Gastrocnemius medialis (tissue), 4 donors: ENCODE measurements at regions not wholly inside any gene's neighbourhood (a gene's known extent, or its start where the extent isn't known, plus 50 kb on each side); places are given as distances from the start of the nearest gene placed in this dataset.

Experiments
- ATAC-seq, 2 donors: fragments of 150-250 bp; one replicate each; pipeline ENCODE4 v1.9.1; 2016
- DNase-seq, 2 donors: peaks; one replicate each; pipeline ENCODE4 v3.0.0-alpha.2; 2019
- H3K27ac ChIP-seq, 4 donors: fragments of 200-600 bp; sonication (generic); 1 replicate in 1 of 4; 2 replicates in 3 of 4; pipeline ENCODE4 v1.5.1; 2016 to 2018; ENCODE audit warnings: mild to moderate bottlenecking in 2 of 4, moderate library complexity in 1 of 4
- H3K27me3 ChIP-seq, 3 donors: fragments of 200-600 bp; sonication (generic) in 2 of 3; 1 replicate in 1 of 3; 2 replicates in 2 of 3; pipeline versions ENCODE4 v1.5.1 to v1.6.0; 2016 to 2019; ENCODE audit warnings: mild to moderate bottlenecking in 1 of 3, moderate library complexity in 1 of 3
- H3K36me3 ChIP-seq, 2 donors: fragments of 200-600 bp; sonication (generic) in 1 of 2; one replicate each; pipeline ENCODE4 v1.5.1; 2017 to 2018
- H3K4me1 ChIP-seq, 2 donors: fragments of 200-600 bp; sonication (generic) in 1 of 2; one replicate each; pipeline ENCODE4 v1.5.1; 2016 to 2017; ENCODE audit warnings: mild to moderate bottlenecking in 2 of 2
- H3K4me3 ChIP-seq, 4 donors: fragments of 200-600 bp; sonication (generic) in 3 of 4; 1 replicate in 1 of 4; 2 replicates in 3 of 4; pipeline ENCODE4 v1.5.1; 2016 to 2019; ENCODE audit warnings: mild to moderate bottlenecking in 2 of 4
- H3K9me3 ChIP-seq, 3 donors: fragments of 200-600 bp; sonication (generic) in 2 of 3; 1 replicate in 1 of 3; 2 replicates in 2 of 3; pipeline ENCODE4 v1.5.1; 2016 to 2019
- CTCF ChIP-seq, 5 experiments: fragments of 450-650 bp in 3 of 5; fragments of 200-600 bp in 2 of 5; sonication (generic) in 2 of 5; IDR thresholded peaks in 4 of 5; conservative IDR thresholded peaks in 1 of 5; 1 replicate in 4 of 5; 2 replicates in 1 of 5; pipeline ENCODE4 v1.5.1; 2016 to 2019; ENCODE audit warnings: antibody characterized with exemption in 5 of 5, mild to moderate bottlenecking in 3 of 5, moderate library complexity in 3 of 5
- POLR2A ChIP-seq, 2 donors: fragments of 450-650 bp; IDR thresholded peaks; one replicate each; pipeline ENCODE4 v1.6.1; 2017; ENCODE audit warnings: antibody characterized with exemption in 2 of 2, mild to moderate bottlenecking in 2 of 2, moderate library complexity in 2 of 2
- in situ Hi-C, 4 donors: fragments of 200-750 bp; cut with MboI; loops; one replicate each; pipeline versions ENCODE4 v1.15.0 to v1.8.0; 2017; ENCODE audit warnings: low sequenced_read_pairs in 4 of 4
- intact Hi-C: fragments of 100-400 bp; cut with DNase I; formaldehyde crosslinking; loops from one replicate; pipeline ENCODE4 v1.15.1; 2023; ENCODE audit warnings: low total_unique reads

DNA sequence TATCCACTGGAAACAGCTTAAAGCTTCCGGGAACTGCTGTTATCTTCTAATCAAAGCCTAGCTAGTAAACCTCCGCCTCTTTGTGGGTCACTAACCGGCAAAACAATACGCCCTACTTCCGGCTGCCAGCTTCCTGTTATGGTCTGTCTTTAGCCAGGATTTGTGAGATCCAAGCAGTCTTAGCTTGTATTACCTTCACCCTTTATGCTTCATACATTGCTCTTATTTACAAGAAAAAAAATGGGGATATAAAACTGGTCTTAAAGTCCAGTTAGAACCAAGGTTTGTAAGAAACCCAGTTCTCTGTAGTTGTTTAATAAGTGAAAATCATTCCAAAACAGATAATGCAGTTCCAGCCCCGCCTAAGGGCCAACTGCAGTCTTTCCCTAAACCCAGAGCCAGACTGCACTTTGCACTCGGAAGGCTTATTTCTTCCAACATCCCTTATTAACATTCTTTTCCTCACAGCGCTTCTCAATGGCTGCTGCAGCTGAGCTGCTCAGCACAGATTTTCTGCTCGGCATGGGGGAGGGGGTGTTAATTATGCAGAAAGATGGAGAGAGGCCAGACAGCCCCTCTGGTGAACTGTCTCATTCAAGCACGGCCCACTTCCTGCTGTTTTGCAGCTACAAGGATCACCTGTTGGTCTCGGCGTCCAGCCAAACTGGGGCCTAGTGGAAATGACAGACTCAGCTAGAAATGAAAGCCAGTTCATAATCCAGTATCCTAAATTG lies 368.4 kb downstream of the KLF12 start:
- no peaks in the 10 kb centered on the region for H3K9me3 ChIP-seq
- H3K4me3 ChIP-seq, result peak overlapping the region in 3 of 4 donors; percentile 8 to 29 (median 26)
- peak overlapping the region; percentile 72 to 80 (median 78) for H3K27ac ChIP-seq
- H3K27me3 ChIP-seq, result no peaks in the 10 kb centered on the region
- H3K4me1 ChIP-seq, result peaks cover 31 to 44% of the 10 kb centered on the region in 2 donors
- in situ Hi-C loops, result loop anchor here in 3 of 4 donors (25.0 kb wide), 1 partner anchor 1446 kb away; no protein-coding TSS in a partner anchor
- peak; percentile 33 to 38 for ATAC-seq
- intact Hi-C loops, result no loop called here
- no peak for TF ChIP-seq POLR2A (IDR thresholded peaks at IDR 0.05)
- no peak for TF ChIP-seq CTCF (IDR thresholded peaks at IDR 0.05 in 4 of 5, conservative IDR thresholded peaks at IDR 0.05 in 1 of 5)
- peak; percentile 30 to 62 for DNase-seq
- no peaks in the 10 kb centered on the region for H3K36me3 ChIP-seq

GRCh38 chr13:73759434-73759833 lies 374.8 kb downstream of the KLF12 start:
- no peak for TF ChIP-seq CTCF (IDR thresholded peaks at IDR 0.05 in 4 of 5, conservative IDR thresholded peaks at IDR 0.05 in 1 of 5)
- no peak for TF ChIP-seq POLR2A (IDR thresholded peaks at IDR 0.05)
- no peaks in the 10 kb centered on the region for H3K27me3 ChIP-seq
- ATAC-seq, result no peak
- in situ Hi-C loops, result loop anchor here in 3 of 4 donors (25.0 kb wide), 1 partner anchor 1453 kb away; no protein-coding TSS in a partner anchor
- intact Hi-C loops, result loop anchor here (10.0 kb wide), 1 partner anchor 375 kb away; the partner anchor contains the start of gene KLF12
- no peak overlapping the region for H3K27ac ChIP-seq
- H3K9me3 ChIP-seq, result no peaks in the 10 kb centered on the region
- H3K4me1 ChIP-seq, result peaks cover 0 to 3% of the 10 kb centered on the region in 2 donors
- no peaks in the 10 kb centered on the region for H3K36me3 ChIP-seq
- H3K4me3 ChIP-seq, result no peak overlapping the region
- DNase-seq, result no peak

DNA sequence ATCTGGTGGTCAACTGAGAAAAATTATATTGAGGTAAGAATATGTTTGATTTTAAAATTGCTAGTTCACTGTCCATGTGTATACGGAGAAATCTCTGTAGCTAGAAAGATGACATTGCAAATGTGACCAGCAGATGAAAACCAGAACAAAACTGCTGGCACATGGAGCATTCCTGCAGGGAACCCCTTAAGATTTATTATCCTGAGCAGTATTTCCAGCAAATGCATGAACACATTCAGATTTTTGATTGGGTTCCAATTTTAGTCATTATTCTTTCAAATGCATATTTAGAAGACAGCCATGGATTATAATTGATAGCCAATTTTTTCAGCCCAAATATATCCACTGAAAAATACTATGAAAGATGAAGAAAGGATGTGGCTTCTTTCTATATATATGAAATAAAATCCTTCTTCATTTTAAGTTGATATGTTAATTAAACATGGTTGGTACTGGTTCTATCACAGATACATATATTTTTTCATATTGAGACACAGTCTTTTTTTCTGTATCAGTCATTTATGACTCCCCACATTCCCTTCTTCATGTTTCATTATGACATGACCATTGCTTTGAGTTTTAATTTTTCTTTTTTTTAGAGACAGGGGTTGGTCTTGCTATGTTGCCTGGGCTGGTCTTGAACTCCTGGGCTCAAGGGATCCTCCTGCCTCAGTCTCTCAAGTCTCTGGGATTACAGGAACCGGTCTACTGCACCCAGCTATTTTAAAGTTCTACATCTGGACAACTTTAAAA lies 376.5 kb downstream of the KLF12 start:
- no peaks in the 10 kb centered on the region for H3K9me3 ChIP-seq
- ATAC-seq (no peak), DNase-seq (no peak)
- no peak overlapping the region for H3K27ac ChIP-seq
- TF ChIP-seq POLR2A (IDR thresholded peaks at IDR 0.05) (no peak), CTCF (IDR thresholded peaks at IDR 0.05 in 4 of 5, conservative IDR thresholded peaks at IDR 0.05 in 1 of 5) (no peak)
- no peak overlapping the region for H3K4me3 ChIP-seq
- intact Hi-C loops (loop anchor here (2.0 to 10.0 kb wide), 2 partner anchors 377 to 531 kb away; partner anchors contain the start of gene KLF12), in situ Hi-C loops (loop anchor here in 3 of 4 donors (25.0 kb wide), 1 partner anchor 1455 kb away; no protein-coding TSS in a partner anchor)
- H3K4me1 ChIP-seq, result peaks cover 0 to 3% of the 10 kb centered on the region in 2 donors
- H3K36me3 ChIP-seq, result no peaks in the 10 kb centered on the region
- H3K27me3 ChIP-seq, result no peaks in the 10 kb centered on the region

GRCh38 chr13:73754727-73755292 lies 379.4 kb downstream of the KLF12 start:
- H3K4me1 ChIP-seq, result peaks cover 9 to 12% of the 10 kb centered on the region in 2 donors
- no peak overlapping the region for H3K4me3 ChIP-seq
- H3K27ac ChIP-seq, result no peak overlapping the region
- TF ChIP-seq CTCF (IDR thresholded peaks at IDR 0.05 in 4 of 5, conservative IDR thresholded peaks at IDR 0.05 in 1 of 5), result peak; percentile 48 to 73 (median 59)
- TF ChIP-seq POLR2A (IDR thresholded peaks at IDR 0.05), result no peak
- in situ Hi-C loops (loop anchor here in 3 of 4 donors (25.0 kb wide), 1 partner anchor 1457 kb away; no protein-coding TSS in a partner anchor), intact Hi-C loops (loop anchor here (5.0 to 10.0 kb wide), 2 partner anchors 380 to 1462 kb away; partner anchors contain the start of gene KLF12)
- ATAC-seq (peak; percentile 56 to 66), DNase-seq (no peak)
- no peaks in the 10 kb centered on the region for H3K36me3 ChIP-seq
- H3K27me3 ChIP-seq, result no peaks in the 10 kb centered on the region
- no peaks in the 10 kb centered on the region for H3K9me3 ChIP-seq
